HL-60 (cell line): ENCODE measurements at regions not wholly inside any gene's neighbourhood (a gene's known extent, or its start where the extent isn't known, plus 50 kb on each side); places are given as distances from the start of the nearest gene placed in this dataset.

Source experiments
- DNase-seq, 2 experiments: peaks; one replicate each; pipeline ENCODE4 v3.0.0-alpha.2; 2010 to 2020; ENCODE audit warnings: low read depth in 1 of 2, low spot score in 1 of 2
- H3K27ac ChIP-seq: fragments of 250-450 bp; sonication (Bioruptor Pico); replicated peaks from 2 replicates; pipeline ENCODE4 v1.5.1; 2020; ENCODE audit warnings: mild to moderate bottlenecking, moderate library complexity
- H3K27me3 ChIP-seq: fragments of 250-450 bp; sonication (Bioruptor Pico); 2 replicates; pipeline ENCODE4 v1.5.1; 2021; ENCODE audit warnings: mild to moderate bottlenecking, moderate library complexity; ENCODE audit not compliant: insufficient read depth, poor library complexity, severe bottlenecking
- H3K4me3 ChIP-seq: replicated peaks from 2 replicates; pipeline ENCODE4 v1.5.1; 2011; ENCODE audit warnings: mild to moderate bottlenecking, control low read depth, low read length; ENCODE audit not compliant: insufficient read depth
- CTCF ChIP-seq: IDR thresholded peaks from one replicate; pipeline ENCODE4 v1.5.1; 2011; ENCODE audit warnings: low read length, control low read depth, inconsistent platforms; ENCODE audit not compliant: insufficient read depth
- GABPA ChIP-seq: IDR thresholded peaks from 2 replicates; pipeline ENCODE4 v1.6.1; 2012; ENCODE audit warnings: low read depth
- POLR2AphosphoS5 ChIP-seq: IDR thresholded peaks from 2 replicates; pipeline ENCODE4 v1.6.1; 2012; ENCODE audit warnings: low read depth
- REST ChIP-seq: IDR thresholded peaks from 2 replicates; pipeline ENCODE4 v1.6.1; 2012; ENCODE audit warnings: low read depth; ENCODE audit not compliant: insufficient replicate concordance
- SPI1 ChIP-seq: IDR thresholded peaks from 2 replicates; pipeline ENCODE4 v1.6.1; 2012; ENCODE audit warnings: low read depth, mild to moderate bottlenecking, borderline replicate concordance

- Histone ChIP-seq H3K4me3 (no peak overlapping the region), H3K27ac (no peak overlapping the region), H3K27me3 (no peaks in the 10 kb centered on the region)
- no peak for DNase-seq
- no peak for TF ChIP-seq CTCF
- TF ChIP-seq GABPA = no peak
- TF ChIP-seq POLR2AphosphoS5 = no peak
- TF ChIP-seq REST = no peak
Observed at GRCh38 chr9:86503942-86504341, 149.7 kb upstream of the TUT7 start.

GRCh38 chr9:86503314-86503713, 149.1 kb upstream of the TUT7 start:
- Histone ChIP-seq H3K27ac (no peak overlapping the region), H3K27me3 (no peaks in the 10 kb centered on the region), H3K4me3 (no peak overlapping the region)
- no peak for TF ChIP-seq REST
- TF ChIP-seq GABPA = no peak
- TF ChIP-seq POLR2AphosphoS5 = no peak
- TF ChIP-seq CTCF = no peak
- no peak for TF ChIP-seq SPI1
- DNase-seq = no peak

GRCh38 chr9:86500667-86501435, 146.6 kb upstream of the TUT7 start:
- Histone ChIP-seq H3K27ac (no peak overlapping the region), H3K27me3 (no peaks in the 10 kb centered on the region), H3K4me3 (no peak overlapping the region)
- DNase-seq = no peak
- TF ChIP-seq POLR2AphosphoS5 = no peak
- no peak for TF ChIP-seq REST
- TF ChIP-seq SPI1 = no peak
- TF ChIP-seq GABPA = no peak
- TF ChIP-seq CTCF = no peak
